ENCODE measurements at regions not wholly inside any gene's neighbourhood (a gene's known extent, or its start where the extent isn't known, plus 50 kb on each side); places are given as distances from the start of the nearest gene placed in this dataset.
A peak's percentile ranks its signal among the peaks of the same experiment; 100 is the strongest.
"Not testable (repeated sequence)": the region's sequence is repeated elsewhere in the genome, so short reads cannot be mapped to it uniquely, and the experiment has no call there.

DNA sequence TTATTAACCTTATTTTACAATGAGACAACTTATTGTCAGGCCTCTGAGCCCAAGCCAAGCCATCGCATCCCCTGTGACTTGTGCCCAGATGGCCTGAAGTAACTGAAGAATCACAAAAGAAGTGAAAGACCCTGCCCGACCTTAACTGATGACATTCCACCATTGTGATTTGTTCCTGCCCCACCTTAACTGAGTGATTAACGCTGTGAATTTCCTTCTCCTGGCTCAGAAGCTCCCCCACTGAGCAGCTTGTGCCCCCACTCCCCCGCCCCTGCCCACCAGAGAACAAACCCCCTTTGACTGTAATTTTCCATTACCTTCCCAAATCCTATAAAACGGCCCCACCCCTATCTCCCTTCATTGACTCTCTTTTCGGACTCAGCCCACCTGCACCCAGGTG lies 224.0 kb upstream of the DUSP10 start:
- DNase-seq (ENCODE audit: low spot score) = not testable (repeated sequence)

DNA sequence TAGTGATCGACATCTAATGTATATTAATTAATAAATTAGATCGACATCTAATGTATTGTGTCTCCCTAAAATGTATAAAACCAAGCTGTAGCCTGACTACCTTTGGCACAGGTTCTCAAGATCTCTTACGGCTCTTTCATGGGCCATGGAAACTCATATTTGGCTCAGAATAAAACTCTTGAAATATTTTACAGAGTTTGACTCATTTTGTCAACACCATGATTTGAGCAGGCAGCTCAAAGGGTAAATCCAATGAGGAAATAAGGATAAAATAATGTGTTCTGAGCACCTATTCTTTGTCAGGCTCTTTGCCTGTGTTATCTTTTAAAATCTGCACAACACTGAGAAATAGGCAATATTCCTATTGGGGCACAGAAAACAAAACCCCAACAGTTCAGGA lies 223.4 kb upstream of the DUSP10 start:
- DNase-seq (ENCODE audit: low spot score) = no peak

DNA sequence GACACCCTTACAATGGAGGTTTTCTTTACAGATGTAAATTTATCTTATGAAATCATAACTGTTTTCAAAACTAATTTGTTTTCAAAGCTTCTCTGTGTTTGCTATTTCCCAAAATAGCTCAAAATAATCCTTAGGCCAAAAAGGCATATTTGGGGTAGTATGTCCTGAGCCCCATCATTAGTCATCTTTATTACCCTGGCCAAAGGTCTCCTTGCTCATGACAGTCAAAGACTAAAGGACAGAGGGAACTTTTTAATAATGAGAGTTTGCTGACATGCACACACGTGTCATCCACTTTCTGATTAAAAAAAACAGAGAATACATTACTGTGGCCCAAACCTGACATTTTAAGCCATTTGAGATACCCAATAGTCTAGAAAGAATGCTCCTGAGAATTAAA lies 221.9 kb upstream of the DUSP10 start:
- DNase-seq (ENCODE audit: low spot score) = no peak

DNA sequence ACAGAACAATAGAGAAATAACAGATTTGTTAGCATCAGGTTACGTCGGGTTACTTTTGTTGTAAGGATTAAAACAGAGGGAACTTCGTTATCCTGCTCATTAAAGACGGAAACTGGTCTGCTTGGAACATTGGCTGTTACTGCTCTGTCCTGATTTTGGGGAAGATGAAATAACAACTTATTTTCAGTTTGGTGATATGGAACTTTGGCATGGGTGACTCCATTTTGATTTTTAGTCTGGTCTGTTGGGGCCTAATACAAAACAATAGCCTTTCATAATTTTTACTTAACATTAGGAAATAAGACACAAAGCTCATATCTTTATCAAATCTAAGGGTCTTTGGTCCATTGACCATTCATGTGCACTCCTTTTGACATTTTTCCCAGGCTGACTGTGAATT lies 220.5 kb upstream of the DUSP10 start:
- DNase-seq (ENCODE audit: low spot score) = no peak

DNA sequence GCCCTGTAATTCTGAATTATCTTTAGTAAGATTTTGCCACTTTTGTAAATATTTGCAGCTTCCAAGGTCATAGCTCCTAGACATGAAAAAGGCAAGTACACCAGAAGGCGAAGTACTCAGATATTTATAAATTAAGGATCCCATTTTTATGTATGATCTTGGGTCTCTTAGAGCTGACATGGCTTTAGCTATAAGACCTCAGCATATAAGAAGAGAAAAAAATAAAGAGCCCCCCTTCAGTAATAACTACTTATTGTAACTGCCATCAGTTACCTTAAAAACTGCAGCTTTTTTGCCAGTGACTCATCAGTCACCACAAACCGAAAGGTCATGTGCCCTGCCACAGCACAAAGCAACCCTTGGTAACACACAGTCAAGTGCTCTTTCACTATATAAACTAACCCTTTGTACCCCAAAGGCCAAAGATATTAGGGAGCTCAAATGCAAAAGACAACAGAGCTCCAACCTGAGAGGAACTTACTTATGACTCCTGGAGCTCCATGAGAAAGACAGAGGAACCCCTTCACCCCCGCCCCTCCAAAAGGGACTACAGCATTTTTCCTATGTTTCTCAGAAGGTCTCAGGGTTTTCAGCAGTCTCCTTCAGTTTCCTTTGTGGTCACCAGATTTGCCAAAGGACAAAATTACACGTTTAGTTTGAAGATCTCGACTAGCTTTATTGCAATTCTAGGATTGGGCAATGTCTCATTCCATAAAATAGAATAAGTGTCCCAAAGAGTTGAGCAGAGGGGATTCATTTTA lies 219.8 kb upstream of the DUSP10 start:
- DNase-seq (ENCODE audit: low spot score) = peak; percentile 84

DNA sequence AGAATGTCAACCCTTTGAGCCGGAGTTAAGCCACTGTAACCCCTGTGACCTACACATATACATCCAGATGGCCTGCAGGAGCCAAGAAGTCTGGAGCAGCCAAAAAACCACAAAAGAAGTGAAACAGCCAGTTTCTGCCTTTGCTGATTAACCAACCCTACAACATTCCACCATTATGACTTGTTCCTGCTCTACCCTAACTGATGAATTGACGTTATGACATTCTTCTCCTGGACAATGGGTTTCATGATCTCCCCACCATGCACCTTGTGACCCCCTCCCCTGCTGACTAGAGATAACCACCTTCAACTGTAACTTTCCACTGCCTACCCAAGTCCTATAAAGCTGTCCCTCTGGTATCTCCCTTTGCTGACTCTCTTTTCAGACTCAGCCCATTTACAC lies 216.3 kb upstream of the DUSP10 start:
- DNase-seq (ENCODE audit: low spot score) = peak; percentile 35

DNA sequence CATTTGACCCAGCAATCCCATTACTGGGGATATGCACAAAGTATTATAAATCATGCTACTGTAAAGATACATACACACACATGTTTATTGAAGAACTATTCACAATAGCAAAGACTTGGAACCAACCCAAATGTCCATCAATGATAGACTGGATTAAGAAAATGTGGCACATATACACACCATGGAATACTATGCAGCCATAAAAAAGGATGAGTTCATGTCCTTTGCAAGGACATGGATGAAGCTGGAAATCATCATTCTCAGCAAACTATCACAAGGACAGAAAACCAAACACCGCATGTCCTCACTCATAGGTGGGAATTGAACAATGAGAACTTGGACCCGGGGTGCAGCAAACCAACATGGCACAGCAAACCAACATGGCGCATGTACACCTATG lies 215.5 kb upstream of the DUSP10 start:
- not testable (repeated sequence) for DNase-seq (ENCODE audit: low spot score)

DNA sequence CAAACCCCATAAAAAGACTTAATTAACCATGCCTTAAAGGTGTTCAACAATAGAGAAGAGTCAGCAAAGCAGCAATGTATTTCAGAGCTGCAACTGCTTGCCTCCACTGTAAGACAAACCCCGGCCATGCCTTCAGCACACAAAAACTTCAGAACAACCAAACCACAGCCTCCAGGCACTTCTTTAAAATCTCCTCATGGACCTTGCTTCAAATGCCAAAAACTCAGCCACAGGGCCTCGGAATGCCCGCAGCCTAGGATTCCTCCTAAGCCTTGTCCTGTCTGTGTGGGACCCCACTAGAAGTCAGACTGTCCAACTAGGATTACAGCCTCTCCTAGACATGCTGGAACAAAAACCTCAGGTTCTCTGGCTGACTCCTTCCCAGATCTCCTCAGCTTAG lies 208.1 kb upstream of the DUSP10 start:
- no peak for DNase-seq (ENCODE audit: low spot score)

DNA sequence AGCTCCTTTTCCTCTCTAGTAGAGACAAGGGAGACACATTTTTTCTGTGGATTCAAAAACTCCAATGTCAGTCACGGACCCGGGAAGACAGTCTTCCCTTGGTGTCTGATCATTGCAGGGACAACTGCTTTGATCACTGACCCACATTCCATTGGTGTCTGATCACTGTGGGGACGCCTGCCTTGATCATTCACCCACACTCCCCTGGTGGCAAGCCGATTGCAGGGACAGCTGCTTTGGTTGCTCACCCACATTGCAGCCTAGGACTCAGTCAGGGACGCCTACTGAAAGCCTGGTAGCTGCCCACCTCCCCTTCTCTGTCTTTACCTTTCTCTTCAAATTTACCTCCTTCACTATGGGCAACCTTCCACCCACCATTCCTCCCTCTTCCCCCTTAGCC lies 206.6 kb upstream of the DUSP10 start:
- no peak for DNase-seq (ENCODE audit: low spot score)

DNA sequence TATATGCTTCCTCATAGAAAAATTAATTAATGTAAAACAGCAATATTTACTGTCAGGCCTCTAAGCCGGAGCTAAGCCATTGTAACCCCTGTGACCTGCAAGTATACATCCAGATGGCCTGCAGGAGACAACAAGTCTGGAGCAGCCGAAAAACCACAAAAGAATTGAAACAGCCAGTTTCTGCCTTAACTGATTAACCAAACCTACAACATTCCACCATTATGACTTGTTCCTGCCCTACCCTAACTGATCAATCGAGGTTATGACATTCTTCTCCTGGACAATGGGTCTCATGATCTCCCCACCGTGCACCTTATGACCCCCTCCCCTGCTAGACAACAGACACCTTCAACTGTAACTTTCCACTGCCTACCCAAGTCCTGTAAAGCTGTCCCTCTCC lies 205.8 kb upstream of the DUSP10 start:
- no peak for DNase-seq (ENCODE audit: low spot score)

DNA sequence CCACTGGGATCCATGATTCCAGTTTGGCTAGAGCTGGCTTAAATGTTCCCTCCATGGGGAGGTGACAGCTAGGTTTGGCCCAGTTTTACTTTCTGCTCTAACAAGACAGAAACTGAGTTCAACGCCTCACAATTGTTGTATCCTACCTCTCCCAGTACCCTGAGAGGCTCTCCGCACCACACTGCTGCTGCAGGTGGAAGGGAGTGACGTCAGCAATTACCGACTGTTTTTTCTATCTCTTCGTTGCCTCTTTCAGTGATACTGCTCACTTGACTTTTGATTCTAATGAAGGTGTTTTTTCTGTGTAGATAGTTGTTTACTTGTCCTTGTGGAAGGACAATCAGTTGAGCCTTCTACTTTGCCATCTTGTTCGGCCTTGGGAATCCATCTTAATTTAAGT lies 204.9 kb upstream of the DUSP10 start:
- DNase-seq (ENCODE audit: low spot score) = no peak

DNA sequence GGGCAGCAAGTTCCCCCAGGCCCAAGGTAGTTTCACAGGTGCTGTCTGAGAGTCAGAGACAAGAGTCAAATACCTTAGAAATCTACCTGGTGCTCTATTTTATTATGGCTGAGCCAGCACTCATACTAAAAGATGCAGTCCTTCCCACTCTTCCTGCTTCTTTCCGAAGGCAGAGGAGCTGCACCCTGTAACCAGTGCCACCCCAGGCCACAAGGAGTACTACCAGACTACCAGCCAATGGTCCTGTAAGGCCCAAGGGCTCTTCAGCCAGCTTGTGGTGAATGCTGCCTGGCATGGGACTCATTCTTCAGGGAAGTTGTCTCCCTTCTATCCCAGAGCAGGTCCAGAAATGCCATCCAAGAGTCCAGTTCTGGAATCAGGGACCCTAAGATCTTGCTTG lies 203.8 kb upstream of the DUSP10 start:
- DNase-seq (ENCODE audit: low spot score) = no peak

DNA sequence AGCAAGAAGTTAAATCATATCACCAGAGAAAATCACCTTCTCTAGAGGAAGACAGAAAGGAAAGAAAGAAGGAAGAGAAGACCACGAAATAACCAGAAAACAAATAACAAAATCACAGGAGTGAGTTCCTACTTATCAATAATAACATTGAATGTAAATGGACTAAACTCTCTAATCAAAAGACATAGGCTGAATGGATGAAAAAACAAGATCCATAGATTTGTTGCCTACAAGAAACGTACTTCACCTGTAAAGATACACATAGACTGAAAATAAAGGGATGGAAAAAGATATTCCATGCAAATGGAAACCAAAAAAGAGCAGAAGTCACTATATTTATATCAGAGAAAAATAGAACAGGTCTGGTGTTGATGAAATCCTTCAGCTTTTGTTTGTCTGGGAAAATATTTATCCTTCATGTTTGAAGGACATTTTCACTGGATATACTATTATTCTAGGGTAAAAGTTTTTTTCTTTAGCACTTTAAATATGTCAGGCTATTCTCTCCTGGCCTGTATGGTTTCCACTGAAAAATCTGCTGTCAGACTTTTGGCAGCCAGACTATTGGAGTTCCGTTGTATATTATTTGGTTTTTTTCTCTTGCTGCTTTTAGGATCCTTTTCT lies 202.5 kb upstream of the DUSP10 start:
- DNase-seq (ENCODE audit: low spot score) = no peak

DNA sequence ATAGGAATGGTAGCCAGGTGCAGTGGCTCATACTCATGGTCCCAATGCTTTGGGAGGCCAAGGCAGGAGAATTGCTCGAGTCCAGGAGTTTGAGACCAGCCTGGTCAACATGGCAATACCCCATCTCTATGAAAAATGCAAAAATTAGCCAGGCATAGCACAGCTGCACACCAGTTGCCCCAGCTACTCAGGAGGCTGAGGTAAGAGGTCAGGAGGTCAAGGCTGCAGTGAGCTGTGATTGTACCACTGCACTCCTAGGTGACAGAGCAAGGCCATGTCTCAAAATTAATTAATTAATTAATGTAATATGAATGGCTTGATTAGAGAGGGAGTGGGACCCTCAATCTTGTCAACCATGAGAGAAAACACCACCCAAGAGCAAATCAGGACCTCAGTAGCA lies 198.7 kb upstream of the DUSP10 start:
- no peak for DNase-seq (ENCODE audit: low spot score)

DNA sequence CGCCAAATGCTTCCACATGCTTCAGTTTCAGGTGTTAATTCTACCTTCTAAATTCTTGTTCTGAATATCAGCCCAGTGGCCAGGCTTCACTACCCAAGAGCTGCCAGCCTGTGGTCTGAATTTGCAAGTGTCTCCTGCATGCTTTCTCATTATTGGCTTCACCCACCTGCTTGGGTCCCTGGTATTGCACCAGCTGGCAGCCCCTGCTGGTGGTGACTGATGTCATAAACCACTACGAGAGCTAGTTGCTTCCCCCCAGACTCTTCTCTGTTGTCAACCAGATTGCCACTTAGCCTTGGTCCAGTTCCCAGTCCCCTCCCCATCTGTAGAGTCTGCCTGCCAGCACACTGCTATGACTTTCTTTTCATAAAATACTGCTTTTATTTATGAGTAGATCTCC lies 197.7 kb upstream of the DUSP10 start:
- DNase-seq (ENCODE audit: low spot score) = no peak

DNA sequence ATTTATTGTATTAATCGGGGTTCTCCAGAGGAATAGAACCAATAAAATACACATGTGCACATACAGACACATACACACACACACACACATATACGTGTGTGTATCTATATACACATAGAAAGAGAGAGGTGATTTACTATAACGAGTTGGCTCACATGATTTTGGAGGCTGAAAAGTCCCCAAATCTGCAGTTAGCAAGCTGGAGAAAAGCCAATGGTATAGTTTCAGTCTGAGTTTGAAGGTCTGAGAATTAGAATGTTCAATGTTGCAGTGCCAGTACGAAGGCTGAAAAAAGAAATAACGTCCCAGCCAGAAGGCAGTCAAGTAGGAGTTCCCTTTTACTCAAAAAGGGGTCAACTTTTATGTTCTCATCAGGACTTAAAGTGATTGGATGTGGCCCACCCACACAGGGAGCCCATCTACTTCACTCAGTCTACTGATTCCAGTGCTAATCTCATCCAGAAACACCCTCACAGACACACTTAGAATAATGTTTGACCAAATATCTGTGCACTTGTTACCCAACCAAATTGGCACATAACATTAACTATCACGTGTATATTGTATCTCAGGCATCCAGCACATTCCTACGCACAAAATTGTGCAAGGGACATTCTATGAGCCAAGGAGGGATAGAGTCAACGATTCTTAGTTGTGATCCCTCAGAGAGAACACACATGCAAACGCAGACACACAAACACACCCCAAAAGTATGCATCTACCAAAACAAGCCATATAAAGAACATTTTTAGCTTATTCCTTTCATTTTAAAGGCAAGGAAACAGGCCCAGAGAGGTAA lies 195.5 kb upstream of the DUSP10 start:
- no peak for DNase-seq (ENCODE audit: low spot score)

DNA sequence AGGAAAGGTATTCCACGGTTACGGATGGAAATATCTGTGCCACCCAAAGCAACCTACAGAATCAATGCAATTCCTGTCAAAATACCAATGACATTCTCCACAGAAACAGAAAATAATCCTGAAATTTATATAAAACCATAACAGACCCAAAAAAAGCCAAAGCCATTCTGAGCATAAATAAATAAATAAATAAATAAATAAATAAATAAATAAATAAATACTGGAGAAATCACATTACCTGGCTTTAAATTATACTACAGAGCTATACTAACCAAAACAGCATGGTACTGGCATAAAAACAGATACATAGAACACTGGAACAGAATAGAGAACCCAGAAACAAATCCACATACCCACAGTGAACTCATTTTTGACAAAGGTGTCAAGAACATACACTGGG lies 191.9 kb upstream of the DUSP10 start:
- DNase-seq (ENCODE audit: low spot score) = no peak

DNA sequence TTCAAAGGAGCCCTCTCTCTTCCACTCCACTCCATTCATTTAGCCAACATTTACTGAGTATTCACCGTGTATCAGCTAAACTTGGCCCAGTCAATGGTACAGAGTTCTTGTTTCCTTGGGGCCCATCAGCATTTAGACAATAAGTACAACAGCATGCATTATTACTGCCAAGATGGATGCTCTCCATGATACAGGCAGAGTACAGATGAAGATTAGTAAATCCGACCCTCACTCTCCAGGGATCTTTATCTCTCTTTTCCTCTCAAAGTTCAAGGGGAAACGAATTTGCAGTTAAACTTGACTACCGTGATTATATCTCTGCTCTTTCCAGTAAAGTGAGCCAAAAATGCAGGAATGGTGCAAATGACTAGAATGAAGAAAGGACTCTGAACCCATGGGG lies 184.6 kb upstream of the DUSP10 start:
- no peak for DNase-seq (ENCODE audit: low spot score)

DNA sequence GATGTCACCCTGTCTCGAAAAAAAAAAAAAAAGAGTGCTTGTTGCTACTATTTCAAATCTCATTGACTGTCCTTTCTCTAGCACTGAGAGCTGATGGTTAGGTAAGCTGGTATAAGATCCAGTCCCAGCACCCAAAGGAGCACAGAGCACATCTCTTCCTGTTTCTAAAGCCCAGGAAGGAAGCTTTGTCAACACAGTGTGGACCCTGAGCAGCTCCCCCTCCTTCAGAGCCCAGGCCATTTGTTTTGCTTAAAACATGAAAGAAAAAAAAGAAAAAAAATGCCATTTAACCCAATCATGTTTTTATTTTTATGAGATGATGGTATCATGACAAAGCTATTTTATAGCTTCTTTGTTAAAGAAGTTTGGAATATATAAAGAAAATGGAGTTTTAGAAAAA lies 184.1 kb upstream of the DUSP10 start:
- no peak for DNase-seq (ENCODE audit: low spot score)

DNA sequence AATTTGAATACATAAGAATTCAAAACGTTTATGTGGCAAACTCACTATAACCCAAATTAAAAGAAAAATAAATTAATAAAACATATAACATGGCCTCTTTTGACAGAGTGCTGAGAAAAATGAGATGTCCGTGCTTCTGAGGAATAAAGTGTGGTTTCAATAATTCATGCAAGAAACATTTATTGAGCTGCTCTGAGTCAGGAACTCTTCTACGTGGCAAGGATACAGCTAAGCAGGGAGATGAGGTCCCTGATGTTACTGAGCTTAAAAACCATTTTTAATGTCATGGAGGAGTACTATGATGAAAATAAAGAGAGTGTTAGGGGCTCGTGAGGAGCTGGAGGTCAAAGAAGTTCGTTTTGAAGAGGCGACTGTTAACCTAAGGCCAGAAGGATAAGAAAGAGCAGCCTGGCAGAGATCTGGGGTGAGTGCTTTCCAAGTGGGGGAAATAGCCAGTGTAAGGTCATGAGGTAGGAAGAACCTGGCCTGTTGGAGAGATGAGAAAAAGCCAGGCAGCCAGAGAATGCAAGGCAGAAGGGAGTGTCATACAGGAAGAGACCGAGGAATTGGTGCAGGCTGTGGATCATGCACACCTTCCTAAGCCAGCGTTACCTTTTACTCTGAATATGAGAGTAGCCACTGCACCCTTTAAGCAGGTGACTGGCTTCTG lies 182.2 kb upstream of the DUSP10 start:
- DNase-seq (ENCODE audit: low spot score) = no peak

DNA sequence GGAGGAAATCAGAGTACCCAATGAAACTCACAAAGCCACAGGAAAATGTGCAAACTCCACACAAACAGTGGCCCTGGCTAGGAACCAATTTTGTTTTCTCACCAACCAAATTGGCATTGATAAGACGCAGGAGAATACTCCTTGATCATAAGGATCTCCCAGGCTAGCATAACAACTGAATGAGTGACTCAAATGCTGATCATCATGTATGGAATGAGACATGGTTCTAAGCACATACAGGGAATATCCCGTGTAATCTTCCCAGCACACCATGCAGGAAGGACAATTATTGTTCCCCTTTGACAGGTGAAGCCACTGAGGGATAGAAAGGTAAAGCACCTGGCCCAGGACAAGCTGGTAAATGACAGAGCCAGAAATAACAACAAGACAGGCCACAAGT lies 180.0 kb upstream of the DUSP10 start:
- no peak for DNase-seq (ENCODE audit: low spot score)

DNA sequence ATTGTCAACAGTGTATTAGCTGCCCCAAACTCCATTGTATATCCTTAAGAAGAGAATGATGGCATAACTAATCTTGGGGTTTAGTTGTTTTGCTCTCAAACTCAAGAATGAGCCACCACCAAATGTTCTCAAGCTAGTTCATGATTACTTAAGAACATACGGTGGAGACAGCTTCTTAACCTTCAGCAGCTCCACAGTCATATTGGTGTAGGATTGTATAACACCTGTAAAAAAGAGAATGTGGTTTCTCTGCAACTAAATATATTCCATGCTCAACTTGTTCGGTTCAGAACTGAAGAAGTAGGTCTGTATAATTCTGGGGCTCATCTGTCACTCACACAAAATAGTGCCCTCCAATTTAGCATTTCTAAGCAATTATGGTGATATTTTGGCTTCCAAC lies 177.9 kb upstream of the DUSP10 start:
- no peak for DNase-seq (ENCODE audit: low spot score)

DNA sequence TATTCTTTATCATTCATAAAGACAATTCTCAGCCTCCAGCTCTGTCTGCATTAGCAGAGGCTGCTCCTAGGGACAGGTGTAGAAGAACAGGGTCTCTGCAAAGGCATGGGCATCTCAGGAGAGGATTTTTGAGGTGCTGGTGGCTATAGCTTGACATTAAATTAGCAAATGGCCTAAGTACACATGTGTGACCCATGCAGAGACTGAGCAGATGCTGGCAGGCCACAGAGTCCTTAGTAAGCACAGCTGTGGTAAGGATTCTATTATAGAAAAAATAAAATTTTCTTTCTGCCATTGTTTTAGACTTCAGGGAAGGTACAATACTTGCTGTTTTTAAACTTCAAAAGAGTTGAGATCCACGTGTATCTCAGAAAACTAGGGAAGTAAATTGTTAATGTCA lies 177.5 kb upstream of the DUSP10 start:
- DNase-seq (ENCODE audit: low spot score) = no peak

Data from H4 (cell line).